NCI-H2196 (cell line): ENCODE measurements at regions not wholly inside any gene's neighbourhood (a gene's known extent, or its start where the extent isn't known, plus 50 kb on each side); places are given as distances from the start of the nearest gene placed in this dataset.
"Not testable (repeated sequence)": the region's sequence is repeated elsewhere in the genome, so short reads cannot be mapped to it uniquely, and the experiment has no call there.

ENCODE experiments used
- DNase-seq: peaks from one replicate; lab custom pipeline; 2025; ENCODE audit not compliant: unreplicated experiment; lab: John Stamatoyannopoulos, UW

GRCh38 chr2:224121406-224122067 lies 82.5 kb upstream of the SERPINE2 start:
- DNase-seq: no peak

GRCh38 chr2:224120986-224121385 lies 81.9 kb upstream of the SERPINE2 start:
- no peak for DNase-seq

GRCh38 chr2:224119846-224120245 lies 80.8 kb upstream of the SERPINE2 start:
- not testable (repeated sequence) for DNase-seq

GRCh38 chr2:224114428-224114827 lies 75.3 kb upstream of the SERPINE2 start:
- no peak for DNase-seq

- not testable (repeated sequence) for DNase-seq
These were observed 74.8 kb upstream of the SERPINE2 start for GRCh38 chr2:224113930-224114329.

GRCh38 chr2:224111576-224111975 lies 72.5 kb upstream of the SERPINE2 start:
- DNase-seq: no peak

GRCh38 chr2:224110811-224111210 lies 71.7 kb upstream of the SERPINE2 start:
- no peak for DNase-seq

GRCh38 chr2:224109751-224110150 lies 70.7 kb upstream of the SERPINE2 start:
- DNase-seq: no peak

- no peak for DNase-seq
These were observed 67.7 kb upstream of the SERPINE2 start for GRCh38 chr2:224106794-224107193.

- DNase-seq: no peak
These were observed 65.7 kb upstream of the SERPINE2 start for GRCh38 chr2:224104668-224105386.

GRCh38 chr2:224103651-224104050 lies 64.6 kb upstream of the SERPINE2 start:
- no peak for DNase-seq

- no peak for DNase-seq
These were observed 63.9 kb upstream of the SERPINE2 start for GRCh38 chr2:224102991-224103390.

GRCh38 chr2:224101820-224102630 lies 62.9 kb upstream of the SERPINE2 start:
- no peak for DNase-seq

GRCh38 chr2:224099861-224100643 lies 61.0 kb upstream of the SERPINE2 start:
- DNase-seq: no peak

GRCh38 chr2:224098481-224099230 lies 59.6 kb upstream of the SERPINE2 start:
- no peak for DNase-seq

- no peak for DNase-seq
These were observed 55.3 kb upstream of the SERPINE2 start for GRCh38 chr2:224094413-224094812.

GRCh38 chr2:224091671-224092070 lies 52.6 kb upstream of the SERPINE2 start:
- DNase-seq: not testable (repeated sequence)

- not testable (repeated sequence) for DNase-seq
These were observed 50.5 kb upstream of the SERPINE2 start for GRCh38 chr2:224089606-224090005.
